Activated naive CD4-positive, alpha-beta T cell treated with Interleukin-2 at 50 U/mL for 16 hours (primary cell): ENCODE measurements at regions not wholly inside any gene's neighbourhood (a gene's known extent, or its start where the extent isn't known, plus 50 kb on each side); places are given as distances from the start of the nearest gene placed in this dataset.

Experiments
- DNase-seq: peaks from one replicate; pipeline ENCODE4 v3.0.0-alpha.2; 2020

- DNase-seq: no peak
These were observed 203.5 kb upstream of the PLXNC1 start for GRCh38 chr12:93944911-93945310.

- DNase-seq: no peak
These were observed 201.7 kb upstream of the PLXNC1 start for GRCh38 chr12:93946542-93947150.

GRCh38 chr12:93947486-93947885, 200.9 kb upstream of the PLXNC1 start:
- no peak for DNase-seq

GRCh38 chr12:93950311-93950710, 198.1 kb upstream of the PLXNC1 start:
- no peak for DNase-seq

GRCh38 chr12:93954166-93955112, 193.9 kb upstream of the PLXNC1 start:
- no peak for DNase-seq

- no peak for DNase-seq
These were observed 191.8 kb upstream of the PLXNC1 start for GRCh38 chr12:93956551-93956950.

GRCh38 chr12:93957168-93957567, 191.2 kb upstream of the PLXNC1 start:
- DNase-seq: no peak

- no peak for DNase-seq
These were observed 190.5 kb upstream of the PLXNC1 start for GRCh38 chr12:93957870-93958269.

- DNase-seq: no peak
These were observed 188.7 kb upstream of the PLXNC1 start for GRCh38 chr12:93959657-93960056.

GRCh38 chr12:93960521-93960920, 187.9 kb upstream of the PLXNC1 start:
- DNase-seq: no peak

- no peak for DNase-seq
These were observed 186.0 kb upstream of the PLXNC1 start for GRCh38 chr12:93962336-93962735.

GRCh38 chr12:93964936-93965335, 183.4 kb upstream of the PLXNC1 start:
- no peak for DNase-seq

- no peak for DNase-seq
These were observed 181.8 kb upstream of the PLXNC1 start for GRCh38 chr12:93966516-93967133.

- DNase-seq: no peak
These were observed 180.9 kb upstream of the PLXNC1 start for GRCh38 chr12:93967454-93967853.

- no peak for DNase-seq
These were observed 179.7 kb upstream of the PLXNC1 start for GRCh38 chr12:93968536-93969285.

GRCh38 chr12:93970900-93971688, 177.3 kb upstream of the PLXNC1 start:
- no peak for DNase-seq

GRCh38 chr12:93972411-93973208, 175.8 kb upstream of the PLXNC1 start:
- no peak for DNase-seq

- no peak for DNase-seq
These were observed 174.1 kb upstream of the PLXNC1 start for GRCh38 chr12:93974252-93974651.

GRCh38 chr12:93976024-93976423, 172.4 kb upstream of the PLXNC1 start:
- DNase-seq: no peak

- DNase-seq: no peak
These were observed 171.3 kb upstream of the PLXNC1 start for GRCh38 chr12:93977081-93977480.

GRCh38 chr12:93978553-93978952, 169.8 kb upstream of the PLXNC1 start:
- no peak for DNase-seq
